ENCODE measurements at regions not wholly inside any gene's neighbourhood (a gene's known extent, or its start where the extent isn't known, plus 50 kb on each side); places are given as distances from the start of the nearest gene placed in this dataset.

- WGBS (ENCODE audit: extremely low coverage, insufficient read length, low lambda C conversion rate): no CpG with 5 or more reads among the region's 5 CpGs
- peaks cover 3% of the 10 kb centered on the region for H3K27me3 Mint-ChIP-seq (ENCODE audit: low read depth)
Observed at GRCh38 chr2:18161681-18162080, 283.2 kb downstream of the KCNS3 start.

More at GRCh38 chr2:18161681-18162080, 283.2 kb downstream of the KCNS3 start:
- no peaks in the 10 kb centered on the region for H3K79me1 ChIP-seq (ENCODE audit: insufficient read depth, low read depth, low read length, poor library complexity, severe bottlenecking)
- H3K9ac ChIP-seq (ENCODE audit: extremely low read depth, insufficient read length, low read length): no peak overlapping the region
- H4K5ac ChIP-seq (ENCODE audit: insufficient read length, low read depth, low read length): no peak overlapping the region
- H3K4me2 ChIP-seq (ENCODE audit: insufficient read depth, insufficient read length, low read length): no peak overlapping the region
- H3K27me3 ChIP-seq (ENCODE audit: insufficient read depth, low read length): no peaks in the 10 kb centered on the region
- no peak overlapping the region for H2AK5ac ChIP-seq (ENCODE audit: insufficient read length, low read length)
- H2AFZ ChIP-seq (ENCODE audit: low read length): no peak overlapping the region
- H3K79me2 ChIP-seq (ENCODE audit: insufficient read depth, low read length): peaks cover 3% of the 10 kb centered on the region; the same call in 1 of the 2 replicates
- no peak for TF ChIP-seq CTCF (conservative IDR thresholded peaks at IDR 0.05)
- H2BK120ac ChIP-seq (ENCODE audit: low read depth, low read length, poor library complexity, severe bottlenecking): no peak overlapping the region
- no peak overlapping the region for H2BK5ac ChIP-seq (ENCODE audit: insufficient read length, low read length)
- no peak overlapping the region for H2BK15ac ChIP-seq (ENCODE audit: low read depth, low read length)
- H3K4me1 ChIP-seq (ENCODE audit: insufficient read depth, low read length): no peaks in the 10 kb centered on the region
- no peaks in the 10 kb centered on the region for H3K9me3 Mint-ChIP-seq
- H3T11ph ChIP-seq (ENCODE audit: low read length): no peak overlapping the region
- no peak overlapping the region for H3K23ac ChIP-seq (ENCODE audit: insufficient read length, low read depth, low read length)
- no peak overlapping the region for H2BK12ac ChIP-seq (ENCODE audit: insufficient read length, low read depth, low read length)
- H3K23me2 ChIP-seq (ENCODE audit: insufficient read length, low read depth, low read length, poor library complexity, severe bottlenecking): no peaks in the 10 kb centered on the region
- H3K4me1 Mint-ChIP-seq: no peaks in the 10 kb centered on the region
- H3K9me3 ChIP-seq (ENCODE audit: control insufficient read depth, low read depth, low read length): no peaks in the 10 kb centered on the region
- H3K4ac ChIP-seq (ENCODE audit: low read depth, low read length): no peak overlapping the region
- no peak overlapping the region for H3K18ac ChIP-seq (ENCODE audit: insufficient read length, low read depth, low read length)
- no peak overlapping the region for H3K56ac ChIP-seq (ENCODE audit: insufficient read length, low read depth, low read length)
- no peak overlapping the region for H3K27ac Mint-ChIP-seq
- no peak overlapping the region for H3K27ac ChIP-seq (ENCODE audit: insufficient read length, low read depth, low read length)
- no peak overlapping the region for H4K91ac ChIP-seq (ENCODE audit: insufficient read length, low read depth, low read length)
- H4K8ac ChIP-seq (replicated peaks; ENCODE audit: insufficient read length, low read depth, low read length): no peak overlapping the region
- no peak overlapping the region for H3K14ac ChIP-seq (ENCODE audit: insufficient read depth, low read length)
- no peaks in the 10 kb centered on the region for H4K20me1 ChIP-seq (ENCODE audit: control insufficient read depth, insufficient read depth, insufficient read length)
- no peak for DNase-seq
- H2BK20ac ChIP-seq (ENCODE audit: low read depth, low read length, poor library complexity, severe bottlenecking): no peak overlapping the region
- no peak overlapping the region for H3K4me3 Mint-ChIP-seq
- H3K36me3 Mint-ChIP-seq (ENCODE audit: insufficient read depth in 1 of 3, low read depth in 3 of 3): no peaks in the 10 kb centered on the region; a peak in 1 of 7 replicates
